ENCODE measurements at regions not wholly inside any gene's neighbourhood (a gene's known extent, or its start where the extent isn't known, plus 50 kb on each side); places are given as distances from the start of the nearest gene placed in this dataset.
"Not testable (repeated sequence)": the region's sequence is repeated elsewhere in the genome, so short reads cannot be mapped to it uniquely, and the experiment has no call there.

DNA sequence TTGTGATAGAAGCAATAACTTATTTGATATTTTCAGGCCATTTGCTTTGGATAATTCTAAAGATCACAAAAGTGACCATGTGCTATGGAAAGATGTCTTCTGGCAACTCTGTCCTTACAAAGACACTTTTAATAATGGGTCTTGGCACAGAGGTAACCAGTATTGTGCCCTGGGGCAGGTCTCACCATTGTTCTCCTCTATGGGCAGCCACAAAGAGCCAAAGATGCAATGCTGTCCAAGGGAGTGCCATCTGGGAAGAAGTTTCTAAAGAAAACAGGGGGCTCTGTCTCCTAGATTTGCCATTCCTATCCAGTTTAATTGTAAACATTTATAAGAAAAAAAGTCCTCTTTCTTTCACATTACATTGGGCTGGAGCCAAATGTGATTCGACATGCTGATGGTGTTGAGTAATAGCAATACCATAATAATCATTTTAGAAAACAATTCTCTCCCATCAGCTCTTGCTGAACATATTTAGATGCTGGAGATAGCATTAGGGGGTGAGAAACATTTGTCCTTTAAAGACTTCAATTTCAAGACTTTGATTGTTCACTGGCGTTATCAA lies 179.9 kb downstream of the KIT start:
- Mint-ChIP-seq H3K4me3 (no peak overlapping the region), H3K4me1 (no peaks in the 10 kb centered on the region), H3K27ac (no peak overlapping the region), H3K9me3 (ENCODE audit: insufficient read depth) (no peaks in the 10 kb centered on the region), H3K27me3 (no peaks in the 10 kb centered on the region)
- Histone ChIP-seq H3K27me3 (replicated peaks in 1 of 4; ENCODE audit: control extremely low read depth in 1 of 4, control insufficient read depth in 3 of 4, insufficient read depth in 4 of 4, low read length in 3 of 4) (no peaks in the 10 kb centered on the region), H3K4me2 (replicated peaks; ENCODE audit: low read depth, low read length, poor library complexity, severe bottlenecking) (no peak overlapping the region), H3K4me3 (ENCODE audit: control extremely low read depth in 1 of 5, extremely low read depth in 1 of 5, insufficient read depth in 1 of 5, low read depth in 2 of 5, low read length in 4 of 5) (no peak overlapping the region), H3K79me2 (ENCODE audit: control insufficient read depth, insufficient read depth, low read length) (no peaks in the 10 kb centered on the region), H3K9ac (ENCODE audit: low read length) (no peak overlapping the region), H4K20me1 (ENCODE audit: control insufficient read depth, insufficient read depth, low read length, poor library complexity, severe bottlenecking) (no peaks in the 10 kb centered on the region), H3K4me1 (ENCODE audit: control insufficient read depth in 2 of 2, insufficient read depth in 2 of 2, low read length in 2 of 2) (no peaks in the 10 kb centered on the region), H3K9me3 (ENCODE audit: control extremely low read depth in 1 of 3, control insufficient read depth in 2 of 3, insufficient read depth in 1 of 3, low read length in 2 of 3) (no peaks in the 10 kb centered on the region), H3K27ac (ENCODE audit: low read length in 2 of 2) (no peak overlapping the region), H2AFZ (ENCODE audit: insufficient read depth, low read depth, low read length, poor library complexity, severe bottlenecking) (no peak overlapping the region), H3K36me3 (replicated peaks in 1 of 2; ENCODE audit: control extremely low read depth in 1 of 2, control insufficient read depth in 1 of 2, extremely low read depth in 1 of 2, insufficient read depth in 2 of 2, low read length in 1 of 2) (no peaks in the 10 kb centered on the region)
- no CpG with 5 or more reads among the region's 2 CpGs for WGBS (ENCODE audit: insufficient coverage)
- POLR2A ChIA-PET, result no interaction called here
- DNase-seq, result no peak
- TF ChIP-seq, protein P1, sequence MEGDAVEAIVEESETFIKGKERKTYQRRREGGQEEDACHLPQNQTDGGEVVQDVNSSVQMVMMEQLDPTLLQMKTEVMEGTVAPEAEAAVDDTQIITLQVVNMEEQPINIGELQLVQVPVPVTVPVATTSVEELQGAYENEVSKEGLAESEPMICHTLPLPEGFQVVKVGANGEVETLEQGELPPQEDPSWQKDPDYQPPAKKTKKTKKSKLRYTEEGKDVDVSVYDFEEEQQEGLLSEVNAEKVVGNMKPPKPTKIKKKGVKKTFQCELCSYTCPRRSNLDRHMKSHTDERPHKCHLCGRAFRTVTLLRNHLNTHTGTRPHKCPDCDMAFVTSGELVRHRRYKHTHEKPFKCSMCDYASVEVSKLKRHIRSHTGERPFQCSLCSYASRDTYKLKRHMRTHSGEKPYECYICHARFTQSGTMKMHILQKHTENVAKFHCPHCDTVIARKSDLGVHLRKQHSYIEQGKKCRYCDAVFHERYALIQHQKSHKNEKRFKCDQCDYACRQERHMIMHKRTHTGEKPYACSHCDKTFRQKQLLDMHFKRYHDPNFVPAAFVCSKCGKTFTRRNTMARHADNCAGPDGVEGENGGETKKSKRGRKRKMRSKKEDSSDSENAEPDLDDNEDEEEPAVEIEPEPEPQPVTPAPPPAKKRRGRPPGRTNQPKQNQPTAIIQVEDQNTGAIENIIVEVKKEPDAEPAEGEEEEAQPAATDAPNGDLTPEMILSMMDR (IDR thresholded peaks at IDR 0.05), result no peak
- TF ChIP-seq EZH2 (IDR thresholded peaks at IDR 0.05; ENCODE audit: borderline replicate concordance, insufficient read depth, low read depth, low read length, poor library complexity, severe bottlenecking), result no peak
- CTCF ChIA-PET, result no interaction called here
- intact Hi-C loops (cut with micrococcal nuclease), result no loop called here
- no peak for ATAC-seq (ENCODE audit: low read depth)

DNA sequence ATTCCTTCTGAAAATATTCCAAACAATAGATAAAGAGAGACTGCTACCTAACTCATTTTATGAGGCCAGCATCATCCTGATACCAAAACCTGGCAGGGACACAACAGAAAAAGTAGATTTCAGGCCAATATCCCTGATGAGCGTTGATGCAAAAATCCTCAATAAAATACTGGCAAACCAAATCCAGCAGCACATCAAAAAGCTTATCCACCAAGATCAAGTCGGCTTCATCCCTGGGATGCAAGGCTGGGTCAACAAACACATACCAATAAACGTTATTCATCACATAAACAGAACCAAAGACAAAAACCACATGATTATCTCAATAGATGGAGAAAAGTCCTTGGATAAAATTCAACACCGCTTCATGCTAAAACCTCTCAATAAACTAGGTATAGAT lies 170.6 kb downstream of the KIT start:
- H3K27me3 Mint-ChIP-seq; H3K4me2 ChIP-seq (replicated peaks; ENCODE audit: low read depth, low read length, poor library complexity, severe bottlenecking); H2AFZ ChIP-seq (ENCODE audit: insufficient read depth, low read depth, low read length, poor library complexity, severe bottlenecking); H3K36me3 ChIP-seq (replicated peaks in 1 of 2; ENCODE audit: control extremely low read depth in 1 of 2, control insufficient read depth in 1 of 2, extremely low read depth in 1 of 2, insufficient read depth in 2 of 2, low read length in 1 of 2); H3K4me1 Mint-ChIP-seq; CTCF ChIA-PET; H3K79me2 ChIP-seq (ENCODE audit: control insufficient read depth, insufficient read depth, low read length); H3K9me3 ChIP-seq (ENCODE audit: control extremely low read depth in 1 of 3, control insufficient read depth in 2 of 3, insufficient read depth in 1 of 3, low read length in 2 of 3); H3K4me1 ChIP-seq (ENCODE audit: control insufficient read depth in 2 of 2, insufficient read depth in 2 of 2, low read length in 2 of 2); H3K4me3 ChIP-seq (ENCODE audit: control extremely low read depth in 1 of 5, extremely low read depth in 1 of 5, insufficient read depth in 1 of 5, low read depth in 2 of 5, low read length in 4 of 5); DNase-seq; H4K20me1 ChIP-seq (ENCODE audit: control insufficient read depth, insufficient read depth, low read length, poor library complexity, severe bottlenecking); H3K9me3 Mint-ChIP-seq (ENCODE audit: insufficient read depth); intact Hi-C loops (cut with micrococcal nuclease); H3K4me3 Mint-ChIP-seq; H3K27me3 ChIP-seq (replicated peaks in 1 of 4; ENCODE audit: control extremely low read depth in 1 of 4, control insufficient read depth in 3 of 4, insufficient read depth in 4 of 4, low read length in 3 of 4); H3K27ac Mint-ChIP-seq; H3K9ac ChIP-seq (ENCODE audit: low read length); ATAC-seq (ENCODE audit: low read depth); H3K27ac ChIP-seq (ENCODE audit: low read length in 2 of 2); POLR2A ChIA-PET: not testable (repeated sequence)
- WGBS (ENCODE audit: insufficient coverage), result 100% methylated on average over 1 of the region's 4 CpGs

Measured in B cell (primary cell).